DND-41 (cell line): ENCODE measurements at regions not wholly inside any gene's neighbourhood (a gene's known extent, or its start where the extent isn't known, plus 50 kb on each side); places are given as distances from the start of the nearest gene placed in this dataset.

ENCODE experiments used
- ATAC-seq: fragments of 200-7000 bp; cut with Tn5 transposase; 3 replicates; pipeline ENCODE4 v1.9.1; 2021; ENCODE audit warnings: low read depth; ENCODE audit not compliant: insufficient read depth
- DNase-seq: peaks from one replicate; pipeline ENCODE4 v3.0.0-alpha.2; 2020
- H2AFZ ChIP-seq: 2 replicates; pipeline ENCODE4 v1.6.0; 2012; ENCODE audit warnings: low read depth, low read length
- H3K27ac ChIP-seq: 2 replicates; pipeline ENCODE4 v1.5.1; 2012; ENCODE audit warnings: low read length, inconsistent platforms
- H3K27me3 ChIP-seq: fragments of 200-600 bp; sonication (generic); 2 replicates; pipeline ENCODE4 v1.6.0; 2012; ENCODE audit warnings: low read length, mild to moderate bottlenecking, inconsistent platforms; ENCODE audit not compliant: insufficient read depth, poor library complexity
- H3K36me3 ChIP-seq: 2 replicates; pipeline ENCODE4 v1.5.1; 2012; ENCODE audit warnings: low read length, inconsistent platforms; ENCODE audit not compliant: insufficient read depth
- H3K4me1 ChIP-seq: 2 replicates; pipeline ENCODE4 v1.5.1; 2012; ENCODE audit warnings: mild to moderate bottlenecking, low read length; ENCODE audit not compliant: insufficient read depth
- H3K4me2 ChIP-seq: 2 replicates; pipeline ENCODE4 v1.6.0; 2012; ENCODE audit warnings: mild to moderate bottlenecking, moderate library complexity, low read length, inconsistent platforms; ENCODE audit not compliant: insufficient read depth
- H3K4me3 ChIP-seq, 2 experiments: fragments of 200-600 bp in 1 of 2; shearing (Covaris generic) in 1 of 2; 2 replicates each; pipeline ENCODE4 v1.5.1; 2012 to 2016; ENCODE audit warnings: inconsistent platforms in 2 of 2, low read length in 2 of 2, mild to moderate bottlenecking in 2 of 2, low read depth in 1 of 2, moderate library complexity in 1 of 2
- H3K79me2 ChIP-seq: 2 replicates; pipeline ENCODE4 v1.6.0; 2012; ENCODE audit warnings: low read length, inconsistent platforms; ENCODE audit not compliant: insufficient read depth
- H3K9ac ChIP-seq: 2 replicates; pipeline ENCODE4 v1.6.0; 2012; ENCODE audit warnings: low read depth, mild to moderate bottlenecking, inconsistent platforms, low read length, moderate library complexity
- H3K9me3 ChIP-seq: 2 replicates; pipeline ENCODE4 v1.5.1; 2012; ENCODE audit warnings: low read length, moderate library complexity, mild to moderate bottlenecking, inconsistent platforms; ENCODE audit not compliant: insufficient read depth, severe bottlenecking
- H4K20me1 ChIP-seq: 2 replicates; pipeline ENCODE4 v1.6.0; 2012; ENCODE audit warnings: low read length; ENCODE audit not compliant: insufficient read depth
- CTCF ChIP-seq: IDR thresholded peaks from 2 replicates; pipeline ENCODE4 v1.5.1; 2012; ENCODE audit warnings: borderline replicate concordance, low read length, moderate library complexity, mild to moderate bottlenecking; ENCODE audit not compliant: poor library complexity, severe bottlenecking; ENCODE audit errors: extremely low read depth
- EZH2 ChIP-seq: IDR thresholded peaks from 3 replicates; pipeline ENCODE4 v1.6.1; 2012; ENCODE audit warnings: borderline replicate concordance, low read depth, mild to moderate bottlenecking, moderate library complexity, low read length, inconsistent platforms; ENCODE audit not compliant: severe bottlenecking

DNA sequence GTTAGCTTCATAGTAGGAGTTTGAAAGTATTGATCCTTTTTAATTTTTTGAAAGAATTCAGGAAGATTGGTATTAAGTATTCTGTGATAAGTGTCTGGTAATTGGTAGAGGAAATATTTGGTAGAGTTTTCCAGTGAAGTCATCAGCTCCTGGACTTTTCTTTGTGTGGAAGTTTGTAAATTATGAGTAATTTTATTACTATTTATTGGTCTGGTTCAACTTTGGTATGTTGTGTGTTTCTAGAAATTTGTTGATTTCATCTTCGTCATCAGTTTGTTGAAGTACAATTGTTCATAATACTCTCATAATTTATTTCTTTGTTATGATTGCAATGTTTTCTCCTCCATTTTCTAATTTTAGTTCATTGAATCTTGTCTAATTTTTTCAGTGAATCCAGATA lies 832.0 kb downstream of the OTOL1 start:
- H3K9ac ChIP-seq, result no peak overlapping the region
- no peaks in the 10 kb centered on the region for H3K36me3 ChIP-seq
- TF ChIP-seq EZH2 (no peak), CTCF (no peak)
- H3K79me2 ChIP-seq, result no peaks in the 10 kb centered on the region
- no peak overlapping the region for H2AFZ ChIP-seq
- no peak overlapping the region for H3K27ac ChIP-seq
- peaks cover 2% of the 10 kb centered on the region for H3K9me3 ChIP-seq
- H3K4me2 ChIP-seq, result no peak overlapping the region
- H3K4me1 ChIP-seq, result no peaks in the 10 kb centered on the region
- no peak for DNase-seq
- no peak overlapping the region for H3K4me3 ChIP-seq
- ATAC-seq, result no peak
- no peaks in the 10 kb centered on the region for H3K27me3 ChIP-seq
- H4K20me1 ChIP-seq, result no peaks in the 10 kb centered on the region

DNA sequence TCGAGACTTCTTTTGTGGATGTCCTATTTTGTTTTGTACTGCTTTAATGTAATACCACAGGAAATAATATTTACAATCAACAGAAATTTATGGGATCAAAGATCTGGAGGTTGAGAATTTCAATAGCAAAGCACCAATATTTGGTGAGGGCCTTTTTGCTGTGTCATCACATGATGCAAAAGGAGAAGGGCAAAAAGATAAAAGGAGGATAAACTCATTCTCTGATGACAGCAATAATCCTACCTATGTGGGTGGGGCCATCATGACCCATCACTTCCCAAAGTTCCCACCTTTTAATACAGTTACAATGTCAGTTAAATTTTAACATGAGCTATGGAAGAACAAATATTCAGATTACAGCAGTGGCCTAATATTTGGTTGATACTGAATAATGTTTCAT lies 832.9 kb downstream of the OTOL1 start:
- Histone ChIP-seq H3K4me1 (no peaks in the 10 kb centered on the region), H4K20me1 (no peaks in the 10 kb centered on the region), H3K27ac (no peak overlapping the region), H3K4me2 (no peak overlapping the region), H3K9ac (no peak overlapping the region), H3K27me3 (no peaks in the 10 kb centered on the region), H3K9me3 (peaks cover 9% of the 10 kb centered on the region), H2AFZ (no peak overlapping the region), H3K36me3 (0 out of 2 replicates have a peak, but pooled peaks cover 3% of the 10 kb centered on the region), H3K79me2 (no peaks in the 10 kb centered on the region), H3K4me3 (no peak overlapping the region)
- ATAC-seq, result no peak
- no peak for TF ChIP-seq CTCF
- TF ChIP-seq EZH2, result no peak
- no peak for DNase-seq

GRCh38 chr3:162332344-162332743 lies 835.7 kb downstream of the OTOL1 start:
- Histone ChIP-seq H3K27ac (no peak overlapping the region), H4K20me1 (no peaks in the 10 kb centered on the region), H3K9ac (no peak overlapping the region), H3K36me3 (0 out of 2 replicates have a peak, but pooled peaks cover 7% of the 10 kb centered on the region), H3K4me3 (no peak overlapping the region), H3K4me1 (no peaks in the 10 kb centered on the region), H3K9me3 (peaks cover 14% of the 10 kb centered on the region), H2AFZ (no peak overlapping the region), H3K79me2 (no peaks in the 10 kb centered on the region), H3K4me2 (no peak overlapping the region), H3K27me3 (no peaks in the 10 kb centered on the region)
- ATAC-seq (no peak), DNase-seq (no peak)
- TF ChIP-seq EZH2 (no peak), CTCF (no peak)

GRCh38 chr3:162334537-162334936 lies 837.9 kb downstream of the OTOL1 start:
- peaks cover 12% of the 10 kb centered on the region for H3K4me1 ChIP-seq
- no peak for ATAC-seq
- H2AFZ ChIP-seq, result no peak overlapping the region
- no peak overlapping the region for H3K4me3 ChIP-seq
- H3K27me3 ChIP-seq, result no peaks in the 10 kb centered on the region
- no peaks in the 10 kb centered on the region for H4K20me1 ChIP-seq
- H3K4me2 ChIP-seq, result no peak overlapping the region
- no peak for DNase-seq
- no peak overlapping the region for H3K9ac ChIP-seq
- no peak for TF ChIP-seq CTCF
- no peak overlapping the region for H3K27ac ChIP-seq
- H3K79me2 ChIP-seq, result no peaks in the 10 kb centered on the region
- H3K36me3 ChIP-seq, result 0 out of 2 replicates have a peak, but pooled peaks cover 7% of the 10 kb centered on the region
- H3K9me3 ChIP-seq, result peaks cover 14% of the 10 kb centered on the region
